Left renal pelvis (tissue), 4 donors: ENCODE measurements at regions not wholly inside any gene's neighbourhood (a gene's known extent, or its start where the extent isn't known, plus 50 kb on each side); places are given as distances from the start of the nearest gene placed in this dataset.

ENCODE experiments used
- DNase-seq, 4 donors: peaks; one replicate each; pipeline ENCODE4 v3.0.0-alpha.2; 2013; ENCODE audit warnings: low read depth in 4 of 4, low spot score in 3 of 4

DNA sequence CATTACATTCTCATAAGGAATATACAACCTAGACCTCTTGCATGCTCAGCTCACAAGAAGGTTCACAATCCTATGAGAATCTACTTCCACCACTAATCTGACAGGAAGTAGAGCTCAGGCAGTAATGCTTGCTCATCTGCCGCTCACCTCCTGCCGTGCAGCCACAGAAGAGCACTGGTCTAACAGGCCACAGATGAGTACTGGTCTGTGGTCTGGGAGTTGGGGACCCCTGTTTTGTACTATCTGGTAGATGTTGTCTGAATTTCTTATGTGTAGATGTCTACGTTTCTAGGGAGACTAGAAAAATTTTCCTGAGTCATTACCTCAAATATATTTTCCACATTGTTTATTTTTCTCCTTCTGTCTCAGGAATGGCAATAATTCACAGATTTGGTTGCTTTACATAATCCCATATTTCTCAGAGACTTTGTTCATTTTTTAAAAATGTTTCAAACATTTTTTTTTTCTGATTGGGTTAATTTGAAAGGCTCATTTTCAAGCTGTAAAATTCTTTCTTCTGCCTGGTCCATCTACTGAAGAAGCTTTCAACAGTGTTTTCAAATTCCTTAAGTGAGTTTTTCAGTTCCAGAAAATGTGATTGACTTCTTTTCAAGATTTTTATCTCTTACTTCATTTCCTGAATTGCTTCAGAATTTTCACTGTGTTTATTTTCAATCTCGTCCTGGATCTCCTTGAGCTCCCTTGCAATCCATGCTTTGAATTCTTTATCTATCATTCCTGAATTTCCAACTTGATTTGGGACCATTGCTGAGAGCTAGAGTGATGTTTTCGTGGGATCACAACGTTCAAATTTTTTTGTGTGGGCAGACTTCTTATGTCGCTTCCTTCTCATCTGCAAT lies 1322.2 kb downstream of the PCDH9 start:
- no peak for DNase-seq

DNA sequence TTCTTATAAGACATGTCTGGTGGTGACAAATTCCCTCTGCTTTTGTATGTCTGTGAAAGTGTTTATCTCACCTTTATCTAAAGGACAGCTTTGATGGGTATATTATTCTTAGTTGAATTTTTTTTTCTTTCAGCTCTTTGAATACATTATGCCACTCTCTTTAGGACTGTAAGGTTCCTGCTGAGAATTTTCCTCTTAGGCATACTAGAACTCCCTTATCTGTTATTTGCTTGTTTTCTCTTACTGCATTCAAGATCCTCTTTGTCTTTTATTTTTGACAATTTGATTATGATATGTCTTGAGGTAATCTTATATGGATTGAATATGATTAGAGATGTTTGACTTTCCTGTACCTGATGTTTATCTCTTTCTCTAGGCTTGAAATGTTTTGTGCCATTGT lies 1328.4 kb downstream of the PCDH9 start:
- DNase-seq: no peak

DNA sequence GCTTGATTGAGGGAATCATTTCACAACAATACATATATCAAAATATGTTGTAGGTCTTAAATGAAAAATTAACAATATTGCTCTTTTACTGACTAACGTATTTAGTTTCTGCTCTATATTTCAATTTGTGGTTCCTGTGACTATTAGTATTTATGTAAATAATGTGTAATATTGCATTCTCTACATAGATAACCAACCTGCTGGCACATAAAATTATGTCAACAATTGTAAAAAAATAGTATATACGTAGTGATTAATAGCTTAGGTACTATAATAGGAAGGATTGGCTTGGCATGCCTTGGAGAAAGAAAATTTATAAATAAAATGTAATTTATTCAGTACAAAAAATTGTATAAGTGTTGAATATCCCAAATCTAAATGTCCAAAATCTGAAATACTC lies 1336.1 kb downstream of the PCDH9 start:
- no peak for DNase-seq

DNA sequence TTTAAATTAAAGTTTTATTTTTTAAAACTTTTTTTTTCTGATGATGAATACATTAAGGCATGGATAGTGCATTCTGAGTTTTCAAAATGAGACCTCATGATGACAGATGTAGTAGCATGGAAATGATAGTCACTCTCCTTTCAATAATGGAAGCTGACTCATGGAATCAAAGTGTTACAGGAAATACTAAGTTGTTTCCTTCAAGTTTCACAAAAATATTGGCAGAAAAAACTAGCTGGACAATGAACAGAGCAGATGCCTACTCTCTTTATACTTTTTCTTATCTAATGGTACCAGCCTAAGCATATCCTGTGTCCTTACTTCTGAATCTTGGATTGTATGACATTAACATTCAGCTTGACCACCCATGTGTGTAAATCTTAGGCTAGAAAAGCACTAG lies 1337.3 kb downstream of the PCDH9 start:
- no peak for DNase-seq

DNA sequence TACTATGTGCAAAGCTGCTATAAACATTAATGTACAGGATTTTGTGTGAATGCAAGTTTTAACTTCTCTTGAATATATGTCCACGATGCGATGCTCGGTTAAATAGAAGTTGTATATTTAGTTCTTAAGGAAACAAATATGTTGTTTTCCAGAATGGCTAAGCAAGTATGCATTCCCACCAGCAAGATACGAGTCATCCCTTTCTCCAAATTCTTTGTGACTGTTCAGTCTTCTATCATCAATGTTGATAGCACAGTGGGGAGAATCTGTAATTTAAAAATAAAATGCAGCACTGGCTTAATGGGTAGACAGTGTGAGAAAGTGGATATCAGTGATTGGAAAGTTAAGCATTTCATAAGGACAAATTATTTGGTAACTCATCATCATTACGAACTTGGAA lies 1340.8 kb downstream of the PCDH9 start:
- no peak for DNase-seq

DNA sequence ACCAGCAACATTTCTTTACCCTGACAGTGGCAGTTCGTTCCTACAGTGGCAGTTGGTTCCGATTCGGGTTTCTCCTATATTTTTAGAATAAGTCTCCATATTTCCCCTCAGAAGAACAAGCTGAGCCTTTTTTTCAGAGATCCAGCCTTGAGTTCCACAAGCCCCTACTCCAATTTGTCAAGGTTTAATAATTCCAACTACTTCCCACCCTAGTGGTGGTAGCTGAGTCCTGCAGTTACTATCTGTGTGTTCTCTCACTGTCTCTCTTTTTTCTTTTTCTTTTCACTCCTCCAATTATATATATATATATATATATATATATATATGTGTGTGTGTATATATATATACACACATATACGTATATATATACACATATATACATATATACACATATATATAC lies 1347.3 kb downstream of the PCDH9 start:
- no peak for DNase-seq

DNA sequence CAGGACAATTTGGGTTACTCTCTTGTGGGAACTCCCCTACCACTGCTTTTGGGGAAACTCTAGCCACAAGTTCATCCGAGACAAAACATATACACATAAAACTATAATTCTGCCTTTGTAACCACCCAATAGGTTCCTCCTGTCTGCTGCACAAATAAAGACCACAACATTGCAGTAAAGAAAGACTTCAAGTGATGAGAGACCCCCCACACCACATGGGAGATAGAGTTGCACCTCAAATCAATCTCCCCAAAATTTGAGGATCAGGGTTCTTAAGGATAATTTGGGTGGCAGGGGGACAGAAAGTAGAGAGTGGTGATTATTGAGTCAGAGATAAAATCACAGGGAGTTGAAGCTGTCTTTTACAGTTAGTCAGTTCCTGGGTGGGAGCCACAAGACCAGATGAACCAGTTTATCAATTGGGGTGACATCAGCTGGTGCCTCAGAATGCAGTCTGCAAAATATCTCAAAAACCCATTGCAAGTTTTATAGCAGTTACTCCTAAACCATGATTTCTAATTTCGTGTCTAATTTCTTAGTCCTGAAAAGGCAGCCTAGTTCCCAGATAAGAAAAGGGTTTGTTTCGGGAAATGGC lies 1348.5 kb downstream of the PCDH9 start:
- no peak for DNase-seq

DNA sequence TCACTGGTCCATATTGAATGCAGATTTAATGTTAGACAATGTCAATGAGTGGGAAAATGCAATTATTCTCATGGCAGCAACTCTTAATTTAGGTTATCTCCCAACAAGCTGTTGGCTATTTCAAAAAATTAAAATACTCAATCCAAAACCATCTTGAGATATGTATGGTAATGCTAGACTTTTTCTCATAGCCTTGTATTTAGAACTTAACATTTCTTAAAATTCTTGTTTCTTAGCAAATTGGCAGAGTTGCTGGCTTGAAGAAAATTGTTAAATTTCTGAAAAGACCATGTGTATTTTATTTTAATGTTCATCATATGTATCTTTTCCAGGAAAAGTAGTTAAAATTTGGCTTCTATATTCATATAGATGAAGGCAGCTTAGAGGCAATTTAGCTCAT lies 1355.1 kb downstream of the PCDH9 start:
- no peak for DNase-seq

DNA sequence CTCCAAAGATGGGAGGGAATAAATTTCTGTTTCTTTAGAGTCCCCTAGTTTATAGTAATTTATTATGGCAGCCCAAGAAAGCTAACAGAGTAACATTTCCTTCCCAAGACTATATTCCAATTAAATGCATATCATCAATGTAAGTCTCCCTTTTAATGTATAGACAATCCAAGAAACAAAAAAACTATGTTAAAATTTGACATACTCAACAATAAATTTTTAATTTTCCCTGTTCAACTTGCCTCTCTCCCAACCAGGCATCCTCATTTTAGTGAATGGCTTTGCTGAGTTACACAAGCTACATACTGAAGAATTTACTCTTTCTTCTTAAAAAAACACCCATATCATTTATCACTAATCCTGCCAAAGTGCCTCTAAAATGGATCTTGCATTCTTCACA lies 1357.7 kb downstream of the PCDH9 start:
- no peak for DNase-seq

DNA sequence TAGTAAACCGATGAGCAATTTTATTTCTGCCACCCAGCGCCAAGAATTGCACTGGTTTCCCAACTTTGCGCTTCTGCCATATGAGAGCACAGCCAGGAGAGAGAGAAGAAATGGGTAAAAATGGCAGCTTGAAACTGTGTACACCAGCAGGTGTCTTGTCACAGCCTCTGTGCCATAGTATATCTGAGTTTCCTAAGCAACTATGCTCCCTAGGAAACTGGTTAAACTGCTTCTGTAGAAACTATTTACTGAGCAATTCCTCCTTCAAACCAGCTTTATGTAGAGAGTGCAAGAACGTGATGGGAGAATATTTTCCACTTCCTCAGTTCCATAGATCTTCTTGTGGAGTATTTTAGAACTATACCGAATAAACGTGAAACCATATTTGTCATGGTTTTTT lies 1361.3 kb downstream of the PCDH9 start:
- no peak for DNase-seq

DNA sequence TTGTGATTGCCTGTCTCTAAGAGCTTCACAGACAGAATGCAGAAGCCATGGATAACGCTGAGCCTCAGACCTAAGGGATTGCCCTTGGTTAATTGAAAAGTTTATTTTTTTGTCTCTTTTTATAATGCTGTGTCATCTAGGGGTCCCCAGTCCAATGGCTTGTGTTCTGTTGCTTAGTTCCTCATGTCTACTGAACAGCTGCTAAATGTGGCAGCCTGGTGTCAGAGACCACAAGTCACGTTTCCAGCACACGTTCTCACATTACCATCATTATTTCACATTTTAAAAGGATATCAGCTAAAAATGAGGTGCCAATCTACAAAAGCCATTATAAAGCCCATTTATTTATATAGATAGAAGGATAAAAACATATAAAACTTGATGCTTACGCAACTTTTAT lies 1362.0 kb downstream of the PCDH9 start:
- DNase-seq: no peak

DNA sequence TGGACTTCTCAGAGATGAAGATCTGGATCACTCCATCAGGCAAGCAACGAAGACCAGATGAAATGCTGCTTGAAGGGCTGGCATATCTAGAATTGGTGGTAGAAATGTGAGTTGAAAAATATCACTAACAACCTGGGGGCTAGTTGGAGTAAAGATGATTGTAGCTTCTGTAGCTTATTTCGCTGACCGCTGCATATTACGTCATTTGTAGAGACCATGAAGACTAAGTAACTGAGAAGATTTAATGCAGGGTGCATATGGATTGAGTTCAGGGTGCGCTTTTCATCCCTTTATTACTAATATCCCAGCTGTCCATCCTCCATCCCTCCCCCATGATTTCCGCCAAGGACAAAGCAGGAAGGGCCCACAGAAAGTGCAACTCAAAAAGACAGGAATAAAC lies 1364.0 kb downstream of the PCDH9 start:
- no peak for DNase-seq

DNA sequence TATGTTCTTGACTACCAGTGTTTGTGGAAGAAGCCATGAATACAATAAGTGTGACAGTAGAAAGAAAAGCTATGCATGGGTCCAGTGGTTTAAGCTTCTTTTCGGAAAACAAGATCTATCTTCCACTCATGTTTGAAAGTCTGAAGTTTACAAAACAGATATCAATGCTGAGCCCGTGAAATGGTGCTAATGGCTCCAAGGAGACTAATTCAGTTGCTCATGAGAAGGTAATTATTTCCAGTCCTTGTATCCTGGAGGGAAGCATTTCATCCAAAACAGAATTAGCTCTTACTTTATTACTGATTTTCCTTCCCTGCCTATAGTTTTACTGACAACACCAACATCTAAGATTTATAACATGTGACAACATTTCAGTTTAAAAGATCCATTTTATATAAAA lies 1364.9 kb downstream of the PCDH9 start:
- DNase-seq: no peak

DNA sequence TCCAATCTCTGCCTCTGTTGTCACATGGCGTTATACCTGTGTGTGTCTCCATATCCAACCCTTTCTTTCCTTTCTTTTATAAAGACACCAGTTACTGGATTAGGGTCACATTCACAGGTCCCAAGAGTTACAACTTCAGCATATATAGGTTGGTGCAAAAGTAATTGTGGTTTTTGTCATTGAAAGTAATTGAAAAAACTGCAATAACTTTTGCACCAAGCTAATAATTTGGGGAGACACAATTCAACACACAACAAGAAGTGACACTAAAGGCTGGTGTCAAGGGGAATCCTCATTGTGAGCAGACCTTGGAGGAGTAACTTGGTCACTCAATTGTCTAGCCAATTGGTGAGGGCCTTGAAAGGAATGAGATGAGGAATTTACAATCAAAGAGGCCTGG lies 1366.1 kb downstream of the PCDH9 start:
- no peak for DNase-seq

DNA sequence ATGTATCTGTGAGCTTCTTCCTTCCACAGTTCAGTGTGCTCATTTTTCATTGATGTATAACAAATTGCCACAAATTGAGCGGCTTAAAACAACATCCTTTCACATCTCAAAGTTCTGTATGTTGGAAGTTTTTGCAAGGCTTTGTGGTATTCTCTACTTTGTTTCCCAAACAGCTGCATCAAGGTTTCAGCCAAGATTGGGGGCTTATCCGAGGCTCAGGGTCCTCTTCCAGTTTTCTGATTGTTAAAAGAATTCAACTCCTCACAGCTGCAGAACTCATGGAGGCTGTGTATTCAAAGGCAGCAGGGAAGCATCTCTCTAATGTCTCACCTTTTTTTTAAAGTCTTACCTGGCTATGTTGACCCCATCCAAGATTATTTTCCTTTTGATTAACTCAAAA lies 1369.8 kb downstream of the PCDH9 start:
- DNase-seq: no peak

DNA sequence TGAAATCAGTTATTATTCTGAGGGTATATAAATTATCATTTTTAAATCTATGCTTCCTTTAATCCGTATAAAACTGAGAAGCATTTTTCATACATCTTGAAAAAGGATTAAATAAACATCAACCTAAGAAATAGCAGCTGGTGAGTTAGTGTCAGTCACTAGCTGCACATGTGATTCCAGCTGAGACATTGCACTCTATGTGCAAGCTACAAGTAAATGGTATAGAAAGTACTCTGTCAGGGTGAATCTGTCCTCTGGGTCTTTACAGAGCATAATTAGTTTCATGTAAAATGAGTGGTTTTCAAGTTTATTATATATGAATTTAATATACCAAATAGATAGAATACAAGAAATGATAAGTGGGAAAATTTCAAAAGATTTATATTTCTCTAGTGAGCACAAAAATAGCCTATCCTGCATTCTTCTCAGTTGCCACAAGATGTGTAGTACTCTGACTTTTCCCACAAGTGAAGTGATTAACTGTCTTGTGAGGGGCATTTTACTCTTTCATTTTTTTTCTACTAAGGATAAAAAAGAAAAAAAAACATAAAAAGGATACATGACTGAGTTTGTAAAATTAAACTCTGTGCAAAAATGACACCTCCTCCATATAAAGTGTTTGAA lies 1372.1 kb downstream of the PCDH9 start:
- no peak for DNase-seq

DNA sequence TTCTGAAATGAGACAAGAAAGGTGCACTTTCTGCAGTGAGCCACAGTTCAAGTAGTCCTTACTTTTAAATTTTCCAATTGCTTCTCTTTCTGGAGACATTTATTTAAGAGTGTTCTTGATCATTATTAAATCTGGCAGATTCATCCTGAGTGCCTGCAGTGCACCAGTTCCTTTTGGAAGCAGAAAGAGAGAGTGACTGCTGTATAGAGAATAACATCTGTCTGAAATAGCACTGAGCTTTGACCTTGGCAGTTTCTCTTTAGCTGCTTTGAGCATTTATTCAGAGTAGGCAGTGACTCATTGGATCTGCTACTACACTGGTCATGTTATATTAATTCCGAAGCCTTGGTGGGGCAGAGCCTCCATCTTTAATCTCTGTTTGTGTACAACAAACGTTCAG lies 1373.7 kb downstream of the PCDH9 start:
- DNase-seq: no peak

DNA sequence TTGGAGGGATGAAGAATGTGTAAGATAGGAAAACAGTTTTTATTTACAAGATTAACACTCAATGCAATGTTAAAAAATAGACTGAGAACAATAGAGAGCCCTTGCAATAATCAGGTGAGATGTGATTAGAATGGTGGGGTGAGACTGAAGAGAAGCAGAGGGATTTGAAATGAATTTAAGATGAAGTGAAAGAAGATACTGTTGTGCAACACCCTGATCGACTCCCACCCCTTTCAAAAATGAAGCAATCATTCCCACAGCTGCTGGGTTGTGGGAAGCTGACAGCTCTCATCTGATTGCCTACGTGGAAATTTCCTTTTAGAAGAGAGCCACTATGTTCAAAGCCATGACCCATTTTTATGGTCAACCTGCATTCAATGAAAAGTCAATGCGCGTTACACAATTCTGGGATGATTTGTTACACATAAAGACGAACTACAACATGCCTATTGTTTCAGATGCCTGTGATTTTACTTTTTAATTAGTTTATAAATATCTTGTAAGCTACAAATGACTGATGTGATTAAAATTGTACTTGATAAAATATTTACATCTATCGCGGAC lies 1374.8 kb downstream of the PCDH9 start:
- no peak for DNase-seq

DNA sequence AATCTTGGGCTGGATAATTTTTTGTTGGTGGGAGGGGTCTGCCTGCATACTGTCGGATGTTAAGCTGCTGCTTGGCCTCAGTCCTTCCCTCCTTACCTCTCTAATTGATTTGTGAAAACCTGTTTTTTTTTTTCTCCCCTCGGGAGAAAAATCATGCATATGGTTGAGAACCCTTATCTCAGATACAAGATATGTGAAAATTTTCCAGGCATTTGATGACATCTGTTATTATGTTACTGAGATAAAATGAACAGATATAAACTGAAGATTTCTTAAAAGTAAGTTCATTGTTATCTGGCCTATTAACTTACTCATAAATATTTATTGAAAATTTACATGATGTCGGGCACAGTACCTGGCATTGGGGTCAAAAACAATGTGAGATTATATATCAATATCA lies 1375.7 kb downstream of the PCDH9 start:
- DNase-seq: no peak

DNA sequence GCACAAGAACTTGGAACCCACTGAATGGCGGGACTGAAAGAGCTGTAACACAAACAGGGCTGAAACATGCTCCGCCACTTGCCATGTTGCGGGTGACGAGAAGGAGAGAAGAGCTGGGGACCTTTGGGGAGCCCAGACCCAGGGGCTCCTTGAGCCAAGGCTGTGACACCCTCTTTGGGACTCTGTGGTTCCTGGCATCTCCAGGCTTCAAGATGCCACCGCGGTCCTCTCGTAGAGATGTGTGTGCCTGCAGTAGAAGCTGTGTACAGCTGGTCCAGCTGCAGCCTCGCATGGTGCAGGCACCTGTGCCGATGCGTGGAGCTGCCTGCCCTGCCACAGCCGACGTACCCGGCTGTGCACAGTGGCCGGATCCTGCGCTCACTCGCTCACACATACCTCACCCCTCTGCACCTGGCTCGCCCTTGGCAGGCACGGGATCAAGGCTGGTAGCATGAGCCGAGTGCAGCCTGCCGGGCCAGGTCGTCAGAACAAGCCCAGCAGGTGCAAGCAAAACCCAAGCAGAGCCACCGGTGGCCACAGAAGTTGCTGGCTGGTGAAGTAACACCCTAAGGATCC lies 1385.8 kb downstream of the PCDH9 start:
- DNase-seq: no peak

DNA sequence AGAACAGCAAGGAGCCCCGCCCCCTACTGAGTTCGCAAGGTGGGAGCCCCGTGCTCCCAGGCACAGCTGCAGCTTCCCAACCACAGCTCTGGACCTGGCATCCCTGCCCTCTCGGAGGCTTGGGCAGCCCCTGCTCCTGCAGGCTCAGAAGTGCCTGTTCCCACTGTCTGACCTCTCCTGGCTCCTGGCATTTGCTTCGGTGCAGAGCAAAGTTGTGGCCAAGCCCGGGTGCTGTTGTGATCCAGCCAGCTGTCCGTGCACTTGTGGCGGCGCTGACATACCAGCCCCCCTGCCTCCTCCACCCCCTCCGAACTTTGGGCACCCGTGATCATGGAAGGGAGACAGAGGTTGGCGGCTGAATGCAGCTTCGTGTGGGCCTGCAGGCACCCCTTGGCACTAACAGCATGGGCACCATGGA lies 1386.8 kb downstream of the PCDH9 start:
- no peak for DNase-seq
